CD4-positive, alpha-beta T cell treated with Interleukin-2 at 100 ng/mL for 4 hours (primary cell): ENCODE measurements at regions not wholly inside any gene's neighbourhood (a gene's known extent, or its start where the extent isn't known, plus 50 kb on each side); places are given as distances from the start of the nearest gene placed in this dataset.

Source experiments
- DNase-seq: peaks from one replicate; pipeline ENCODE4 v3.0.0-alpha.2; 2020; ENCODE audit warnings: low spot score

- no peak for DNase-seq
These were observed 219.0 kb upstream of the ZBED5 start for GRCh38 chr11:11076879-11077278.

DNA sequence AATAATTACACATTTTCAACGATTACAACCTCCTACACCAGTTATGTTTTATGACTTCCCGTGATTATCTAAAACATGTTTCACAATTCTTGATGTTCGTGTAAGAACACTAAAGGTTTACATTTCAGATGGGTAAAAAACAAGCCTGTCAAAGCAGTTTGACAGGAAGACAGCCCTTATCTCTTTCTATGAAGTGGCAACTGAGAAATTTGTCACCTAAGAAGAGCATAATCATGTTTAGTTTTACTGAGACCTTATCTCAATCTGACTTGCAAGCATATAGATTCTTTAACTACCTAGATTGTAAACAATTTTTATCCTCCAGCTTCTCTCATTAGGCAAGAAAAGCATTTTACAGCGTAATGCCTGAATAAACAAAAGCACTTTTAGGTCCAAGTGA is 218.4 kb upstream of the ZBED5 start:
- DNase-seq, result no peak

DNA sequence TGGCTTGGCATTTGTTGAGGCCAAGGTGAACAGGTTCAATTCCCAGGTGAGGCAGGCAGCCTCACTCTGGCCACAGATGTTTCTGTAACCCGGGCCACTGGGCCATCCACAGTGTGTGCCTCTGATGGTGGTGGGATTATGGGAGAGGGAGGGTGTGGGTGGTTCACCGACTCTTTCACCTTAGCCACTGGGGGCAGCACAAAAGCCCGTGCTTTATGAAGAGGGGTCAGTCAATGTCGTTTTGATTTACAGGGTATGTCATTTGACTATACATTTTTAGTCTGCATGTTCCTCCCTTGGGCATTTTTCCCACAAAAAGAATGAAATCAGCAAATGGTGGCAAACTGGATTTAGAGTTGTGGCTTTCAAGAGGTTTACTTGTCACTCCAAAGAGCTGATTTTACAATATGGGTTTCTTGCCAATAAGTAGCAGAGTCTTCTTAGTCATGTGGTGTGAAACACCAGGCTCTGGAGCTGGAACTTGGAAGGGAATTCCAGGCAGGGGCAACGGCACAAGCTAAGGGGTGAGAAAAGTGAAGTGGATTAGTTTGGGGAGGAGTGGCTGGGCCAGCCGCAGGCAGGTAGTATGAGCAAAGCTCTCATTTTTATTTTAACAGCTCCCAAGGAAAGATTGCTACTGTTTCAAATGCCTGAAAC is 217.8 kb upstream of the ZBED5 start:
- DNase-seq, result no peak

DNA sequence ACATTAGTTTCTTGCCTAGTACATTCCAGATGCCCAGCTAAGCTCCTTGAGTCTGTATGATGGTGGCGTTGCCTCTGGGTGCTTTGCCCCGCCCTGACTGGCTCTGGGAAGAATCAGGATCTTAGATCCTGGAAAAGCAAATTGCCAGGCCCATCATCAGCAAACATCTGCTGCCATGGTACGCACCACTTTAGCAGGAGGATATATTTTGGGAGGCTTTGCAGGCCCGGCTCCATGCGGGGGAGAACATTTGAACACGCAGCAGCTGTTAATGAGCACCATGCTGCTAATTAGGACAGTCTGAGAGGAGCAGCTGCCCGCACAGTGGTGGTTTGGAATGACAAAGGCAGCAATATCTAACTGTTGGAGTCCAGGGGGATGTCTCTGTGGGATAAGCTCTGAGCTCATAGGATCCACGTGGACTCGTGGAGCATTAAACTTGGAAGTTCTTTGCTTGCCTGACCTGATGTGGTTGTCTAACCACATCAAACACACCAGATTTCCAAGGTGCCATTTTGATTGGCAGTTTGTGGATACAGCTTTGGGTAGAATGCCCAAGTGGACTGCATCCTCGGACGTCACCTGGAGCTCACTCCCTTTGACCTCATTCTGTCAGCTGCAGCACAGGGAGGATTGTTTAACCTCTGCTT is 217.0 kb upstream of the ZBED5 start:
- no peak for DNase-seq

GRCh38 chr11:11073996-11074395 is 216.1 kb upstream of the ZBED5 start:
- no peak for DNase-seq

DNA sequence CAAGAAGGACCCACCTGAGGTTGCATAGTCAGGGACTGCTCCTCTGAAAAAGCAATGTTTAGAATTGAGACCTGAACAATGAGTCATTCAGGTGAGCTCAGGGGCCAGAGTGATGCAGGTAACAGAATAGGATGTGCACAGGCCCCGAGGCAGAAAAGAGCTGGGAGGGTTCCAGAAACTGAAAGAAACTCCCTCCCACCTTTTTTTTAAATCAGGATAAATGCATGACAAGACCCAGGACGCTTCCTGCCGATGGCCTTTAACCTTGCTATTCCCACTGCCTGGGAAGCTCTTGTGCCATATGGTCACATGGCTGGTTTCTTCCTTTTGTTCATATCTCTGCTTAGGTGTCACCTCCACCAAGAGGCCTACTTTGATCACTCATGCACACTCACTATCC is 214.2 kb upstream of the ZBED5 start:
- no peak for DNase-seq

- no peak for DNase-seq
These were observed 213.6 kb upstream of the ZBED5 start for GRCh38 chr11:11071486-11071885.

DNA sequence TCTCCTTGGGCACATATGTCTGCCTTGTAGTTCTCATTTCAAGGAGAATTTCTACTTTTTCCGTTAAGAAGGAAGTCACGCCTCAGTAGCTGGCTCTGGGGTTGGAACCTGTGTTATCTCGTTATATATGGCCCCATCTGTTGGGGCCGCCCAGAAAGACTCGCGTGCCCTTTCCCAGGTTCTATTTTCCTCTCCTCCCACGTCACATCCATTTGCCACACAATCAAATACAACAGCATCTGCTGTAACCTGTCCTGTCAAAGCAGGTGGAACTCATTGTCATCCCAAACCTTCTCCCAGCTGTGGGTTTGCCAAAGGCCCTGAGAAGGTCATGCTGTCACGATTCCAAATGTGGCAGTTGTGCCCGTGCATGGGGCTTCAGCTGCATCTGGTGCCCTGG is 213.1 kb upstream of the ZBED5 start:
- DNase-seq, result no peak

GRCh38 chr11:11069841-11070835 is 212.3 kb upstream of the ZBED5 start:
- DNase-seq, result no peak

- DNase-seq, result no peak
These were observed 210.3 kb upstream of the ZBED5 start for GRCh38 chr11:11068113-11068512.

GRCh38 chr11:11065396-11065795 is 207.5 kb upstream of the ZBED5 start:
- DNase-seq, result no peak

GRCh38 chr11:11057472-11057854 is 199.6 kb upstream of the ZBED5 start:
- no peak for DNase-seq

DNA sequence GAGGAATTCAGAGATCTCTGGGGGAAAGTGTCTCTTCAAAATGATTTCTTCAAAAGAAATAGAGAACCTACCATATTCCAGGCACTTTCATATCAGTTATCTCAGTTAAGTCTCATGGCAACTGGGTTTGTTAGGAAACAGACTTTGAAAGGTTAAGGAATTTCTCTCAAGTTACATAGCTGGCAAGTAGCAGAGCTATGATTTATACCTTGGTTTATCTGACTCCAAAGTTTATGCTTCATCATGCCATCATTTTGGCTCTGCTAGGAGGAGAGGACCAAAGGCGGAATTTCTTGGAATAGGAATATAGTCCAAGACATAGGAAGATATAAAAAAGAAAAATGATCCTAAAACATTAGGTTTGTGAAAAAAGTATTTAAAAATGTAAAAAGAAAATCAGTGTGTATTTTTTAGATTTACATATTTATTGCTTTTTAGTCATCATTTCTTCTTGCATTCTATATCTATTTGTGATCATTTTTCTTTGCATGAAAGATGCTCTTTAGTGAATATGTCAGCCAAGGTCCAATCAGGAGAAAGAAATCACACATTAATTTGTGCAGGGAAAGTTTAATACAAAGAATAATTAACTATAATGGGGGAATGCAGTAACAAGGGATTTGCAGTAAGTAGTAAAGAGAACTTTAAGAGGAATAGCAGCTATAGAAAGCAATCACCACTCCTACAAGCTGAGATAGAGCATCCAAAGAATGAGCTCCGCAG is 199.1 kb upstream of the ZBED5 start:
- DNase-seq, result no peak

DNA sequence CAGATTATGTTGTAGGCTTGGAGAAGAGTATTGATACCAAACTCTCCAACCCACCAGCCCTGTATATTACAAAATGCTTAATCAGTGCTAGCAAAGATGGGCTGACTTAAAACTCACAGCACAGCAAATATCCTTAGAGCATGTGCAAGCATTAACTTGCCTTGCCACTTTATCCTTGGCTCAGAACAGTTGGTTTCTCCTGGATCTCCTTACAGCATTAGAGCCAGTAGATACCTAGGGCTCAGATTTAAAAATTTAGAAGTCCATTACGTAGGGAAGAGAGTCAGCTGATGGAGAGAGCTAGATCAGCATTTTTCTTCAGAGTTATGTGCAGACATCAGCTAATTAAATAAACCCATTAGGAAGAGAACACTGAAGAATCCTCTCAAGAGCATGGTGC is 198.5 kb upstream of the ZBED5 start:
- no peak for DNase-seq

DNA sequence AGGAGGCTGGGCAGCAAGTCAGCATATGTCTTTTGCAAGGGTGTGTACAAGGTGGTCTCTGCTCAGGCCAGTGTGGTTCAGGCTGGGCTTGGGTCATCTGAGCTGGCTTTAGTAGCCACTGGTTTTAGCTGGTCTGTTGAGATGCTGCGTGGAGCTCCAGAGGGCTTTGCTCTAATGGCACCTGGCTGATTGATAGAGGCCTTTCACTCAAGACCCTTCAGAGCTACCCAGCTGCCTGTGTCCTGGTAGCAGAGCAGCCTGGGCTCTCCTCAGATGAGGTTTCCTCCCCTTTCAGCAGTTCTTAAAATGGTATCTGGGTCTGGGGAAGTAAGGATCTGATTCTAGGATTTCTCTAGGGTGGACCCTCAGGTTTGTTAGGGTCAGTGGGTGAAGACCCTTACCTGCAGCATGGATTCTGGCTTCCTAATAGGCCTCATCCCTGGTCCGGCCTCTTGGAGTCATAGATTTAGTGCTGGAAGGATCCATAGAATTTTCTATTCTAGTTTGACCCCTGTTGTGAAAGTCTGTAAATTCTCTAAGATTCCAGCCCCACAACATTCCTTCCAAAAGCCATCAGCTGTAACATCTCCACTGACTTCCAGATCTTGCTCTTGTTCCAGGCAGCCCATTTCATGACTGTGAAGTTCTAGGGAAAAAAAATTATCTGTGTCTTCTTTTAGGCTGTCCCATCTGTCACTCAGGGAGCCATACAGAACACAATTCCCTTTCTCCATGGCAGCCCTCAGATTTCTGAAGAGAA is 190.2 kb upstream of the ZBED5 start:
- DNase-seq, result no peak

DNA sequence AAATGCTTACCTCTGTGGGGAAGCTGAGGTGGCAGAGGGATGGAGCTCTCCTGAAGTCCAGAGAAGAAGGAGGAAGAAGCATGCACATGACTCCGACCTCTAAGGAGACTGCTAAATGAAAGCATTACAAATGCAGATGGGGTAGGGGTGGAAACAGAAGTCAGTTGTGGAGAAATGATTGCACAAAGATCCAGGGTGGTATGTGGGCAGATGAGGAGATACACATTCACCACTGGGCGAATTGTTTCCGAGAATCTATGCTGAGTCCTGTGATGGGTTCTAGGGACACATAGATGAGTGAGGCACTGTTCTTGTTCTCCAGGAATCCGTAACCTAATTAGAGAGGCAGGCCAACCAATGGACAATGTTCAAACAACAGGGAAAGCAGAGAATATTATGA is 188.9 kb upstream of the ZBED5 start:
- no peak for DNase-seq

DNA sequence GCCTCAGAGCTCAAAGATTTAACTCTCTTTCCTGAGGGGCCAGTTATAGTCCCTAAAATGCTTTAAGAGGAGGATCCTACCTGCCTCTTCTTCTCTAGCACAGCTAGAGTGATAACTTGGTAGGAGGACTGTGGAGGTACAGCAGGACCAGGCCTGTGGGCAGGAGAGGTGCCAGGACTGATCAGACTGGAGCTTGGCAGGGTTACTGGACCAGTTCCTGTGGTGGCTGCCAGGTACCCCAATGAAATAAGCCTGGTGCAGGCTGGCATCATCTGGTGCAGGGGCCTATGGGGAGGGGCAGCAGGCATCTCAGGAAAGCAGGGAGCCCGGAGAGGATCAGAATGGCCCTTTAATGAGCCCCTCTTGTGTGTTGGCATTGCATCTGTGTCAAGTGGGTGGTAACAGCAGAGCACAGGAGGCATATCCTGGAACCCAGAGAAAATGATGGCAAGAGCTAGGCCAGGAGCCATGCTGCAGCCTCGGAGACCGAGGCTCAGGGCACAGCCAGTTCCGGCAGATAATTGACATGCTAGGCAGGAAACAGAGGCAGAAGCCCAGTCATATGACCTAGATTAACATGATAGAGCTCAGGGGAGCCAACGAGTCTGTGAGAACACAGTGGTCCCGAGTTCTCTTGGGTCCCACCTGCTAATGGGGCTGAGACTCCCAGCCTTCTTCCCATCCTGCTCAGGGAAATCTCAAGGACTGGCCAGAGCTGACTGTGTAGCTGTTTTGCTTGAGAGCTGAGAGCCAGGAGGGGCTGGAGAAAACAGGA is 187.5 kb upstream of the ZBED5 start:
- DNase-seq, result no peak

DNA sequence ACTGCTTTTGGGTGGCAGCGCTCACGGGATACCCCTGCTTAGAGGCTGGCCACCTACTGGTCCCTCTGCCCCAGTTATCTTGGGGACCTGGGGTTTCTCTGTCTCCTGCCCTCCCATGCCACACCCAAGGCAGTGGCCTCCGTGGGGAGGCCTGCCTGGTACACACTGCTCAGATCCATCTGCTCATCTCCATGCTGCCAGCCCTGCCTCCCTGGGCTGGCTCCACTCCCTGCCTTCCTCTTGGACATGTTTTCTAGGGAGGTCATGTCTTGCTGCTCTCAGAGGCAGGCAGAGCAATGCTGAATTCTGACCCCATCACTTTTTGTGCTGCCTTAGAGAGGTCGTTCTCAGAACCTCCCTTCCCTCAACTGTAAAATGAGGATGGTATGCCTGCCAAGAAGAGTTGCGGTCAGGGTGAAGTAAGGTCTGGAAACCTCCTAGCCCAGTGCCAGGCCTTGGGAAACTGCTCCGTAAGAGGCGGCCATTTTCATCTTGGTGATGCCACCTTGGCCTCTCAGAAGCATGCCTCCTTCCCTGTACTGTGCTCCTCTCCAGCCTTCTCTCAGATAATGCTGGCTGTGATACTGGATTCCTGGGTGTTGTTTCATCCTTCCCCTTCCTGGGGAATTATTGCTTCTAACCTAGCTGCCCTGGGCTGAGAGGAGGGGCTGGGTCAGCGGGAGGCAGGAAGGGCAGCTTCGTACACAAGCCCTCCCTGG is 186.4 kb upstream of the ZBED5 start:
- DNase-seq, result no peak

DNA sequence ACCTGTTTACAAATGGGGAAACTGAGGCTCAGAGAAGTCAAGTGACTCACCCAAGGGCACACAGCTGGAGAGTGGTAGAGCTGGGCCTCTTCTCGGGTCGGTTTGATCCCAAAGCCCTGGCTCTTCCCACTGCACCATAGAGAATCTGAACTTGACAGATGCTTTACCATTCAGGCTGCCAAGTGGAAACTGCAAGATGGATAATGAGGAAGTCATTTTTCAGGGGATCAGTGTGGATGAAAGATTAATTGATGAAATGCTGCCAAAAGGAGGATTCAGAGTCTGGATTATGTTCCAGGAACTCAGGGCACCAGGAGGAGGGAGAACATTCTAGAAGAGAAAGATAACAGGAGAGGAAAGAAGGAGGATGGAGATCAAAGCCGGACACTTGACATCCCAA is 185.9 kb upstream of the ZBED5 start:
- DNase-seq, result no peak
